ENCODE measurements at regions not wholly inside any gene's neighbourhood (a gene's known extent, or its start where the extent isn't known, plus 50 kb on each side); places are given as distances from the start of the nearest gene placed in this dataset.

- Mint-ChIP-seq H3K4me3 (no peak overlapping the region), H3K4me1 (peaks cover 39% of the 10 kb centered on the region), H3K36me3 (no peaks in the 10 kb centered on the region), H3K27me3 (ENCODE audit: low read depth) (peaks cover 98% of the 10 kb centered on the region), H3K27ac (no peak overlapping the region), H3K9me3 (no peaks in the 10 kb centered on the region)
- DNase-seq (ENCODE audit: low spot score in 2 of 2, unreplicated experiment in 2 of 2): no peak
- TF ChIP-seq, protein P1, sequence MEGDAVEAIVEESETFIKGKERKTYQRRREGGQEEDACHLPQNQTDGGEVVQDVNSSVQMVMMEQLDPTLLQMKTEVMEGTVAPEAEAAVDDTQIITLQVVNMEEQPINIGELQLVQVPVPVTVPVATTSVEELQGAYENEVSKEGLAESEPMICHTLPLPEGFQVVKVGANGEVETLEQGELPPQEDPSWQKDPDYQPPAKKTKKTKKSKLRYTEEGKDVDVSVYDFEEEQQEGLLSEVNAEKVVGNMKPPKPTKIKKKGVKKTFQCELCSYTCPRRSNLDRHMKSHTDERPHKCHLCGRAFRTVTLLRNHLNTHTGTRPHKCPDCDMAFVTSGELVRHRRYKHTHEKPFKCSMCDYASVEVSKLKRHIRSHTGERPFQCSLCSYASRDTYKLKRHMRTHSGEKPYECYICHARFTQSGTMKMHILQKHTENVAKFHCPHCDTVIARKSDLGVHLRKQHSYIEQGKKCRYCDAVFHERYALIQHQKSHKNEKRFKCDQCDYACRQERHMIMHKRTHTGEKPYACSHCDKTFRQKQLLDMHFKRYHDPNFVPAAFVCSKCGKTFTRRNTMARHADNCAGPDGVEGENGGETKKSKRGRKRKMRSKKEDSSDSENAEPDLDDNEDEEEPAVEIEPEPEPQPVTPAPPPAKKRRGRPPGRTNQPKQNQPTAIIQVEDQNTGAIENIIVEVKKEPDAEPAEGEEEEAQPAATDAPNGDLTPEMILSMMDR (IDR thresholded peaks at IDR 0.05; ENCODE audit: unreplicated experiment): no peak
Observed at GRCh38 chr6:105990151-105990550, 96.0 kb upstream of the PRDM1 start.

DNA sequence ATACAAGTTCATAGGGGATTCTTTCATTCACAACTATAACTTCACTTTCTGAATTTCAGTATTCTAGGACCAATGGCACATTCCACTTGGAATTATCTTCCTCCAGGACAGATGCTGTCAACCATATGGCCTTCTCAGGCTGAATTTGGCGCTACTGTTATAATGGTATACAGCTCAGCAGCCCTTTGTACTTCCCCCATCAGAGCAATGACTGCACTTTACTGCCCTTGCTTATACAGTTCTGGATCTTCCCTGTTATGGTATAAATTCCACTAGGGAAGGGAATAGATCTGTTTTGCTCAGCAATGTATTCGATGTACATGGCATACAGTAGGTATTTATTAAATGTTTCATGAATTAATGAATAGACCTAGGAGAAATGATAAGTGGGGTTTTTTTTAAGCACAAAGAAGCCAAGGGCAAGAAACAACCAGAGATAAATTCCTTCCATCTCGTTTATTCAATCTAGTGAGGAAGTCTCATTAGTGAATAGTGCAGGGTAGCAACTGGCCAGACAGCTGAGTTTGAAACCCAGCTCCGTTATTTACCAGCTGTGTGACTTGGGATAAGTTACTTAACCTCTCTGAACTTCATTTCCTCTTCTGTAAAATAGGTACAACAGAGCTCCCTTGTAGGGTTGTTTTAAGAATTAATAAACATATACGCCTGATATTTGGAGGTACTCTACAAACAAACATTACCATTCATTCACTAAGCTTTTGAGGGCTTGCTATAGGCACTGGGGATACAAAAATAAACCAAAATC, 97.1 kb upstream of the PRDM1 start:
- Mint-ChIP-seq H3K4me1 (peaks cover 32% of the 10 kb centered on the region), H3K27me3 (ENCODE audit: low read depth) (peaks cover 97% of the 10 kb centered on the region), H3K9me3 (no peaks in the 10 kb centered on the region), H3K36me3 (no peaks in the 10 kb centered on the region), H3K27ac (no peak overlapping the region), H3K4me3 (no peak overlapping the region)
- DNase-seq (ENCODE audit: low spot score in 2 of 2, unreplicated experiment in 2 of 2): no peak
- TF ChIP-seq, protein P1 (IDR thresholded peaks at IDR 0.05; ENCODE audit: unreplicated experiment): no peak

DNA sequence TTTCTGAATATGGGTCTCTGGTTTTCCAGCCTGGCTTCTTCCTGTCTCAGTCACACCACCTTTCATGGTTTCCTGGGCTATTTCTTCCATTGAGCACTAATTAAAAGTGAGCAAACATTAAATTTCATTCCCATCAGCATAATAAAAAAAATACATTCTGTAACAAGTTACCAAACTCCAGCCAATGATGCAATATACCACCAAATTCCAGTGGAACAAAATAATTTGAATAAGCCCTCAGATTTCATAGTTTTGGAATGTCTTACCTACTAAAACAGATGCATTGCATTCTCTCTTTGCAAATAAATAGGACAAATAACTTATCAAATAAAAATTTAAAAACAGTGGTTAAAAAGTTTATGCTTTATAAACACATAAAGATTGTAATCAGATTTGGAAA, 97.8 kb upstream of the PRDM1 start:
- TF ChIP-seq, protein P1 (IDR thresholded peaks at IDR 0.05; ENCODE audit: unreplicated experiment): no peak
- Mint-ChIP-seq H3K4me1 (peaks cover 26% of the 10 kb centered on the region), H3K36me3 (no peaks in the 10 kb centered on the region), H3K9me3 (no peaks in the 10 kb centered on the region), H3K27ac (no peak overlapping the region), H3K4me3 (no peak overlapping the region), H3K27me3 (ENCODE audit: low read depth) (peaks cover 97% of the 10 kb centered on the region)
- DNase-seq (ENCODE audit: low spot score in 2 of 2, unreplicated experiment in 2 of 2): no peak

DNA sequence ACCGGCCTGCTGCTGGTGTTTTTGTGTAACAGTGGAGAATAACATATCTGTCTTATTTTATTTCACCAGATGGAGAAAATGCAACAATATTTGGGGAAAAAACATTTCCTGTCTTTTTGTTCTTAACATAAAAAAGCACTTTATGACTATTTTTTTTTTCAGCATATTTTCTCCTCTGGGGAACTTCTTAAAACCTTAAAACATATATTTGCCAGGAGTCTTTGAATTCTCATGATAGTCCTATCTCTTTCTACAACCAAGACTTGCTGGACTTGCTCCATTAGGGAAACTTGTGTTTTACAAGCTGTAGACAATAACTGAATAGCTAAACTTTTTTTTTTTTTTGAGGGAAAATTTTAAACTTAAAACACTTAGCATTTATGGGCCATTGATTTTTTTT, 98.6 kb upstream of the PRDM1 start:
- Mint-ChIP-seq H3K27ac (no peak overlapping the region), H3K9me3 (no peaks in the 10 kb centered on the region), H3K27me3 (ENCODE audit: low read depth) (peaks cover 97% of the 10 kb centered on the region), H3K4me1 (peaks cover 18% of the 10 kb centered on the region), H3K4me3 (no peak overlapping the region), H3K36me3 (no peaks in the 10 kb centered on the region)
- no peak for DNase-seq (ENCODE audit: low spot score in 2 of 2, unreplicated experiment in 2 of 2)
- TF ChIP-seq, protein P1 (IDR thresholded peaks at IDR 0.05; ENCODE audit: unreplicated experiment): no peak

- no peak for DNase-seq (ENCODE audit: low spot score in 2 of 2, unreplicated experiment in 2 of 2)
- Mint-ChIP-seq H3K36me3 (no peaks in the 10 kb centered on the region), H3K4me1 (peaks cover 16% of the 10 kb centered on the region), H3K9me3 (no peaks in the 10 kb centered on the region), H3K27me3 (ENCODE audit: low read depth) (peaks cover 97% of the 10 kb centered on the region), H3K27ac (no peak overlapping the region), H3K4me3 (no peak overlapping the region)
- TF ChIP-seq, protein P1 (IDR thresholded peaks at IDR 0.05; ENCODE audit: unreplicated experiment): no peak
Observed at GRCh38 chr6:105986998-105987397, 99.1 kb upstream of the PRDM1 start.
